ENCODE measurements at regions not wholly inside any gene's neighbourhood (a gene's known extent, or its start where the extent isn't known, plus 50 kb on each side); places are given as distances from the start of the nearest gene placed in this dataset.

GRCh38 chr1:65048335-65048734 is 82.0 kb upstream of the JAK1 start:
- H3K4me1 Mint-ChIP-seq (ENCODE audit: low read depth), result no peaks in the 10 kb centered on the region
- intact Hi-C loops (cut with micrococcal nuclease), result loop anchor here (10.0 kb wide), 1 partner anchor 784 kb away; no protein-coding TSS in a partner anchor

DNA sequence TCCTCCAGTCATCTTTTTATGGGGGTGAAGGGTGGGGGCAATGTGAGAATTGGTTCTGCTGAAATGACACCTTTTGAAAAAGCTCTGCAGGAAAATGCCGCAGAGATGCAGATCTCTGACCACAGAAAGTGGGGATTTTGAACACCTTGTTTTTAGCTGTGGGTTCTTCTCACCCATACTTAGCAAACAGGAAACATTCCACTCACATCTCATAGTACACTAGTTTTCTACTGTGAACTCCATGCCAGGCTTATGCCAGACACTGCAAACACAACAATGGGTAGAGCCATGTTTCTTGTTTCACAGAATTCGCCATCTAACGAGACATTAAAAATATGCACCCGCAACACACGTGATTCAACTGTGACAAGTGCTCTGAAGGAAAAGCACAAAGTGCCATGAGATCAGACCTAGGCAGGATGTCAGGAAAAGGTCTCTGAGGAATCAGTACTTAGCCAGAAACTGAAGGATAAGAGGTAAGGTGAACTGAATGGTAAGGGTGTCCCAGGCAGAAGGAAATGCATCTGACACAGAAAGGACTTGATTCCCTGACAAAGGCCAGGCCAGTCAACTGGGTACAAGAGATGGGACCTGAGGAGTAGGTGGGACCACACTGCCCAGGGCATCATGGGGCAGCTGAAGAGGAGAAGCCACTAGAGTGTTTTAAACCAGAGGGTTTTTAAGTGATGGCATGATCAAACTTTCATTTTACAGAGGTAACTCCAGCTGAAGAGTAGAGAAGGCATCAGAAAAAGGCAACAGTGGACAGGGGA is 83.8 kb upstream of the JAK1 start:
- H3K4me1 Mint-ChIP-seq (ENCODE audit: low read depth), result peaks cover 9% of the 10 kb centered on the region
- no peak overlapping the region for H3K4me3 Mint-ChIP-seq
- H3K27me3 Mint-ChIP-seq, result no peaks in the 10 kb centered on the region
- H3K27ac Mint-ChIP-seq, result no peak overlapping the region
- peaks cover 37% of the 10 kb centered on the region for H3K36me3 Mint-ChIP-seq (ENCODE audit: low read depth)
- no peaks in the 10 kb centered on the region for H3K9me3 Mint-ChIP-seq
- intact Hi-C loops (cut with micrococcal nuclease), result loop anchor here (10.0 kb wide), 1 partner anchor 785 kb away; no protein-coding TSS in a partner anchor

More at GRCh38 chr1:65048335-65048734, 82.0 kb upstream of the JAK1 start:
- Mint-ChIP-seq H3K4me3 (no peak overlapping the region), H3K27me3 (no peaks in the 10 kb centered on the region), H3K27ac (no peak overlapping the region), H3K9me3 (no peaks in the 10 kb centered on the region), H3K36me3 (ENCODE audit: low read depth) (peaks cover 35% of the 10 kb centered on the region)

GRCh38 chr1:65050735-65051134 is 84.4 kb upstream of the JAK1 start:
- Mint-ChIP-seq H3K27ac (no peak overlapping the region), H3K9me3 (no peaks in the 10 kb centered on the region), H3K36me3 (ENCODE audit: low read depth) (peaks cover 43% of the 10 kb centered on the region), H3K27me3 (no peaks in the 10 kb centered on the region), H3K4me1 (ENCODE audit: low read depth) (peaks cover 15% of the 10 kb centered on the region), H3K4me3 (no peak overlapping the region)
- intact Hi-C loops (cut with micrococcal nuclease), result no loop called here

GRCh38 chr1:65054481-65054880 is 88.1 kb upstream of the JAK1 start:
- Mint-ChIP-seq H3K27me3 (no peaks in the 10 kb centered on the region), H3K9me3 (no peaks in the 10 kb centered on the region), H3K36me3 (ENCODE audit: low read depth) (peaks cover 46% of the 10 kb centered on the region), H3K4me1 (ENCODE audit: low read depth) (peaks cover 32% of the 10 kb centered on the region), H3K4me3 (no peak overlapping the region), H3K27ac (no peak overlapping the region)
- intact Hi-C loops (cut with micrococcal nuclease), result no loop called here

DNA sequence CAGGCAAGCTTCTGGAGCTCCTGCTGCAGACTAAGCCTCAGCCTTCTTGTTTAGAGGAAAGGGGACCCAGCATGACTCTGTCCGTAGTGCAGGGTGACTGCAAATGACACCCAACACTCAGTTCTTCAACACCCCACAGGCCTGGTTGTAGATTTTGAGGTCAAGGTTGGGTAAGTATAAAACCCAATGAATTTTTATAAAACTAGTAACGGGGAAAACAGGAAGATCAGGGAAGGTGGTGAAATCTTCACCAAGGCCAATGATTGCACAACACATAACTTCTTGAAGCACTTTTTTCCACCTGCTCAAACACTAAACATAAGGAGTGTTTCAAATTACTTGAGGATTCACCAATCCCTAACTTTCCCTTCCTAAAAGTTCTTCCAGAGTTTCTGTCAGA is 89.4 kb upstream of the JAK1 start:
- Mint-ChIP-seq H3K27me3 (no peaks in the 10 kb centered on the region), H3K9me3 (no peaks in the 10 kb centered on the region), H3K27ac (peak overlapping the region; percentile 66), H3K4me3 (no peak overlapping the region), H3K4me1 (ENCODE audit: low read depth) (peaks cover 39% of the 10 kb centered on the region), H3K36me3 (ENCODE audit: low read depth) (peaks cover 44% of the 10 kb centered on the region)
- intact Hi-C loops (cut with micrococcal nuclease), result loop anchor here (5.0 kb wide), 1 partner anchor 93 kb away; no protein-coding TSS in a partner anchor

GRCh38 chr1:65056234-65056633 is 89.9 kb upstream of the JAK1 start:
- no peaks in the 10 kb centered on the region for H3K9me3 Mint-ChIP-seq
- peaks cover 39% of the 10 kb centered on the region for H3K4me1 Mint-ChIP-seq (ENCODE audit: low read depth)
- intact Hi-C loops (cut with micrococcal nuclease), result loop anchor here (5.0 kb wide), 1 partner anchor 94 kb away; no protein-coding TSS in a partner anchor
- H3K27ac Mint-ChIP-seq, result peak overlapping the region; percentile 66
- H3K4me3 Mint-ChIP-seq, result no peak overlapping the region
- H3K36me3 Mint-ChIP-seq (ENCODE audit: low read depth), result peaks cover 44% of the 10 kb centered on the region
- no peaks in the 10 kb centered on the region for H3K27me3 Mint-ChIP-seq

DNA sequence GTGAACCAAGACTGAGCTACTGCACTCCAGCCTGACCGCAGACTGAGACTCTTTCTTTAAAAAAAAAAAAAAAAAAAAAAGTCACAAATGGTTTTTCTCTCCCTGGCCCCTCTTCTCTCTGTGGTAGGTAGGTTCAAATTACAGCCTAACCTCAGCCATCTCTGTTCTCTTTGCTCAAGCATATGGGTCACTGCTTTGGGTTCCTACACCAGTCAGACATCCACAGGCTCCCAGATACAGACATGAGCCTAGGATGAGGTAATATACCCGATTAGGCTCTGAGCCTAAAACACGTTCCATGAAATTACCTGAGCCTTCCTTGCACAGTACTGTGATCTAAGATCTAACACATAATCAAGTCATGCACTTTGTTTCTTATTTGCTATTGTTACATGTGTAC is 90.5 kb upstream of the JAK1 start:
- intact Hi-C loops (cut with micrococcal nuclease), result loop anchor here (5.0 kb wide), 1 partner anchor 95 kb away; no protein-coding TSS in a partner anchor
- peak overlapping the region; percentile 66 for H3K27ac Mint-ChIP-seq
- H3K4me1 Mint-ChIP-seq (ENCODE audit: low read depth), result peaks cover 40% of the 10 kb centered on the region

DNA sequence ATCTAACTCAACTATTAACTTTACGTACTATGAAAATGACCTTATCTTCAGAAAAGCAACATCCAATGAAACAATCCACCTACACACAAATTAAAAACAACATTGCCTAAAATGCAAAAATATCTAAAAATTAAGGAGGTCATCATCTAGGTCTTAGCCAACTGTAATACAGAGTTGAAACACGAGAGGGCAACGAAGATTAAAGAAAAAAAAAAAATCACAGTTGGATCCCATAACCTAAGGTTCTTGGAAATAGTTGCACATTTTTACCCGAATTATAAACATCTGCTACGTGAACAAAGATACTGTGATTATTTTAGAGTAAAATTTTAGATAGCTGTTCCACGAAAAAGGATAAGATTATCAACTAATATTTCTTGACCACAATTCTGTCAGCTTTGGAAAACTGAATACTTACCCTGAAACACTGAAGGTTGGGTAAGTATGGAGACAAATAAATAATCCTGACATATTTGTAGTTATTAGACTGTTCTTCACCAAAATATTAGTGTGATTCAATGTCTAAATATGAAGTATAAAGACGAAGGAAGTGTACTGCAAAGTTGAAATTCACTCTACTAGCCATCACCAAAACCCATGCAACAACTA is 88.0 kb upstream of the AK4 start:
- no peaks in the 10 kb centered on the region for H3K27me3 Mint-ChIP-seq
- no peaks in the 10 kb centered on the region for H3K9me3 Mint-ChIP-seq
- H3K4me3 Mint-ChIP-seq, result no peak overlapping the region
- H3K4me1 Mint-ChIP-seq (ENCODE audit: low read depth), result peaks cover 55% of the 10 kb centered on the region
- intact Hi-C loops (cut with micrococcal nuclease), result loop anchor here (1.0 to 5.0 kb wide), 4 partner anchors 15 to 627 kb away; no protein-coding TSS in a partner anchor
- no peak overlapping the region for H3K27ac Mint-ChIP-seq
- peaks cover 37% of the 10 kb centered on the region for H3K36me3 Mint-ChIP-seq (ENCODE audit: low read depth)

More for the DNA sequence above, 90.5 kb upstream of the JAK1 start:
- H3K27me3 Mint-ChIP-seq, result no peaks in the 10 kb centered on the region
- H3K36me3 Mint-ChIP-seq (ENCODE audit: low read depth), result peaks cover 44% of the 10 kb centered on the region
- H3K9me3 Mint-ChIP-seq, result no peaks in the 10 kb centered on the region
- no peak overlapping the region for H3K4me3 Mint-ChIP-seq

DNA sequence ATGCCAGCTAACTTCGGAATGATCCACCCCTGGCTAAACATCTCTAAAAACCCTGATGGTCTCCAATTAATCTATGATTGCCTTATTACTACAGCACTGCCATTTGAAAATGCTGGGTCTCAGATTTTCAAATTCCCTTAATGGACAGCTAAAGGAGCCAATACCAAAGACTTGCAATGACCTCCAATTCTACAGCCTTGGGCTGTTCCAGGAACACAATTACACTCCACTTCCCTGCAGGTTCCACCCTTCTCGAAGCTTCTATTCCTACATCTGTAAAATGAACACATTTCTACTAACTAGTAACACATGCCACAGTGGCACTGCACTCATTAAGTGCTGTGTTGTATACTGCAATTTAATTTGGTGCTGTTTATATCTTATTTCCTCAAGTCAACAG is 85.7 kb upstream of the AK4 start:
- H3K36me3 Mint-ChIP-seq (ENCODE audit: low read depth), result peaks cover 30% of the 10 kb centered on the region
- H3K27ac Mint-ChIP-seq, result peak overlapping the region; percentile 38
- H3K9me3 Mint-ChIP-seq, result no peaks in the 10 kb centered on the region
- no peaks in the 10 kb centered on the region for H3K27me3 Mint-ChIP-seq
- peaks cover 46% of the 10 kb centered on the region for H3K4me1 Mint-ChIP-seq (ENCODE audit: low read depth)
- no peak overlapping the region for H3K4me3 Mint-ChIP-seq
- intact Hi-C loops (cut with micrococcal nuclease), result loop anchor here (5.0 kb wide), 1 partner anchor 625 kb away; no protein-coding TSS in a partner anchor

GRCh38 chr1:65063025-65063424 is 85.0 kb upstream of the AK4 start:
- no peak overlapping the region for H3K4me3 Mint-ChIP-seq
- H3K27ac Mint-ChIP-seq, result no peak overlapping the region
- H3K4me1 Mint-ChIP-seq (ENCODE audit: low read depth), result peaks cover 46% of the 10 kb centered on the region
- peaks cover 30% of the 10 kb centered on the region for H3K36me3 Mint-ChIP-seq (ENCODE audit: low read depth)
- no peaks in the 10 kb centered on the region for H3K27me3 Mint-ChIP-seq
- intact Hi-C loops (cut with micrococcal nuclease), result loop anchor here (5.0 kb wide), 1 partner anchor 624 kb away; no protein-coding TSS in a partner anchor
- no peaks in the 10 kb centered on the region for H3K9me3 Mint-ChIP-seq

DNA sequence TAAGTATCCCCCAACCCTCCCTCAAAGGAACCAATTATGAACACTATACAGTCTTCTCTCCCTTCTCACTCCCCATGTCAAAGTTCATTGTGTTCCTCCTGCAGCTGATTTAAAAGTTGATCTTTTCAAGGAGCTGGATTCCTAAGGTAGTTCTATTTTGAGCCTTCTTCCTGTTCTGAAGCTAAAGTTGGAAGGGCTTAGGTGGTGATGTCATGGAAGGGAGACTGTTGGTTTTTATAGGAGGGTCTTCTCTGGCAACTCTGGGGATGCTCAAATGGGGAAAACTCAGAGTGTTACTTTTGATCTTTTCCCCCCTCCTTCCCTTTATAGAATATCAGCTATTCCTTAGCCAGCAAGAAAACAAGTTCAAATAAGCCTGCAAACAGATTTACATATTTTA is 83.0 kb upstream of the AK4 start:
- no peak overlapping the region for H3K27ac Mint-ChIP-seq
- intact Hi-C loops (cut with micrococcal nuclease), result loop anchor here (5.0 kb wide), 2 partner anchors 63 to 622 kb away; no protein-coding TSS in a partner anchor
- no peaks in the 10 kb centered on the region for H3K27me3 Mint-ChIP-seq
- H3K9me3 Mint-ChIP-seq, result no peaks in the 10 kb centered on the region
- H3K36me3 Mint-ChIP-seq (ENCODE audit: low read depth), result peaks cover 27% of the 10 kb centered on the region
- H3K4me3 Mint-ChIP-seq, result no peak overlapping the region
- peaks cover 54% of the 10 kb centered on the region for H3K4me1 Mint-ChIP-seq (ENCODE audit: low read depth)

GRCh38 chr1:65065524-65066418 is 82.2 kb upstream of the AK4 start:
- H3K27ac Mint-ChIP-seq, result peak overlapping the region; percentile 98
- H3K9me3 Mint-ChIP-seq, result no peaks in the 10 kb centered on the region
- peaks cover 50% of the 10 kb centered on the region for H3K4me1 Mint-ChIP-seq (ENCODE audit: low read depth)
- H3K4me3 Mint-ChIP-seq, result peak overlapping the region; percentile 94
- peaks cover 27% of the 10 kb centered on the region for H3K36me3 Mint-ChIP-seq (ENCODE audit: low read depth)
- H3K27me3 Mint-ChIP-seq, result no peaks in the 10 kb centered on the region
- intact Hi-C loops (cut with micrococcal nuclease), result loop anchor here (2.0 to 5.0 kb wide), 3 partner anchors 63 to 355 kb away; partner anchors contain the start of genes LEPR and LEPROT

GRCh38 chr1:65066419-65066765 is 81.6 kb upstream of the AK4 start:
- peaks cover 27% of the 10 kb centered on the region for H3K36me3 Mint-ChIP-seq (ENCODE audit: low read depth)
- no peaks in the 10 kb centered on the region for H3K9me3 Mint-ChIP-seq
- peaks cover 50% of the 10 kb centered on the region for H3K4me1 Mint-ChIP-seq (ENCODE audit: low read depth)
- H3K4me3 Mint-ChIP-seq, result peak overlapping the region; percentile 94
- peak overlapping the region; percentile 98 for H3K27ac Mint-ChIP-seq
- intact Hi-C loops (cut with micrococcal nuclease), result loop anchor here (2.0 to 5.0 kb wide), 3 partner anchors 64 to 354 kb away; partner anchors contain the start of genes LEPR and LEPROT
- H3K27me3 Mint-ChIP-seq, result no peaks in the 10 kb centered on the region
